ENCODE measurements at regions not wholly inside any gene's neighbourhood (a gene's known extent, or its start where the extent isn't known, plus 50 kb on each side); places are given as distances from the start of the nearest gene placed in this dataset.
A peak's percentile ranks its signal among the peaks of the same experiment; 100 is the strongest.

GRCh38 chr11:92046103-92046502 is 178.5 kb upstream of the FAT3 start:
- Histone ChIP-seq H4K20me1 (ENCODE audit: insufficient read depth) (no peaks in the 10 kb centered on the region), H2AFZ (ENCODE audit: low read depth) (no peak overlapping the region), H3K9ac (no peak overlapping the region), H3K4me3 (ENCODE audit: low read depth in 2 of 2, low read length in 1 of 2) (no peak overlapping the region), H3K27me3 (ENCODE audit: insufficient read depth) (no peaks in the 10 kb centered on the region), H3F3A (replicated peaks; ENCODE audit: insufficient read depth) (peaks cover 7% of the 10 kb centered on the region), H3K9me3 (no peaks in the 10 kb centered on the region), H3K4me2 (no peak overlapping the region), H3K36me3 (replicated peaks in 1 of 2; ENCODE audit: control insufficient read depth in 1 of 2, insufficient read depth in 2 of 2, low read length in 1 of 2) (no peaks in the 10 kb centered on the region), H3K9me2 (no peaks in the 10 kb centered on the region), H3K27ac (ENCODE audit: low read depth in 2 of 2, low read length in 1 of 2) (no peak overlapping the region), H3K79me2 (ENCODE audit: insufficient read depth) (no peaks in the 10 kb centered on the region), H3K4me1 (ENCODE audit: control insufficient read depth in 1 of 2, insufficient read depth in 2 of 2, low read depth in 1 of 2, low read length in 1 of 2) (no peaks in the 10 kb centered on the region; a peak in 1 of 4 replicates)
- no peak for DNase-seq
- TF ChIP-seq GABPA (IDR thresholded peaks at IDR 0.05; ENCODE audit: low read depth), result no peak
- TF ChIP-seq NFIC (IDR thresholded peaks at IDR 0.05; ENCODE audit: borderline replicate concordance), result no peak
- no peak for TF ChIP-seq RXRA (IDR thresholded peaks at IDR 0.05; ENCODE audit: borderline replicate concordance, low read depth)
- TF ChIP-seq FOSL2 (IDR thresholded peaks at IDR 0.05; ENCODE audit: borderline replicate concordance, low read depth), result no peak
- no peak for TF ChIP-seq SIN3A (IDR thresholded peaks at IDR 0.05; ENCODE audit: borderline replicate concordance, low read depth, low read length)
- TF ChIP-seq EP300 (IDR thresholded peaks at IDR 0.05; ENCODE audit: borderline replicate concordance in 1 of 2, low read depth in 1 of 2, low read length in 1 of 2), result no peak
- TF ChIP-seq FOXJ3 (CRISPR knock-in tag; IDR thresholded peaks at IDR 0.05), result no peak
- no peak for TF ChIP-seq ELF1 (IDR thresholded peaks at IDR 0.05)
- TF ChIP-seq USF1 (IDR thresholded peaks at IDR 0.05; ENCODE audit: borderline replicate concordance, low read depth), result no peak
- TF ChIP-seq MXI1 (IDR thresholded peaks at IDR 0.05; ENCODE audit: low read depth, low read length), result no peak
- TF ChIP-seq RFX5 (IDR thresholded peaks at IDR 0.05; ENCODE audit: low read length), result no peak
- TF ChIP-seq ZBTB33 (IDR thresholded peaks at IDR 0.05; ENCODE audit: borderline replicate concordance, low read depth), result no peak
- TF ChIP-seq EZH2phosphoT487 (IDR thresholded peaks at IDR 0.05; ENCODE audit: borderline replicate concordance, low read depth), result no peak
- no peak for TF ChIP-seq TAF1 (IDR thresholded peaks at IDR 0.05; ENCODE audit: borderline replicate concordance, low read depth, low read length)
- CTCF ChIA-PET, result no interaction called here
- POLR2A ChIA-PET, result no interaction called here

- Histone ChIP-seq H3K27me3 (ENCODE audit: insufficient read depth) (no peaks in the 10 kb centered on the region), H3K9ac (no peak overlapping the region), H3K4me3 (ENCODE audit: low read depth in 2 of 2, low read length in 1 of 2) (no peak overlapping the region), H3F3A (replicated peaks; ENCODE audit: insufficient read depth) (peaks cover 7% of the 10 kb centered on the region), H3K79me2 (ENCODE audit: insufficient read depth) (no peaks in the 10 kb centered on the region), H3K9me2 (no peaks in the 10 kb centered on the region), H3K27ac (ENCODE audit: low read depth in 2 of 2, low read length in 1 of 2) (no peak overlapping the region), H3K36me3 (replicated peaks in 1 of 2; ENCODE audit: control insufficient read depth in 1 of 2, insufficient read depth in 2 of 2, low read length in 1 of 2) (no peaks in the 10 kb centered on the region), H3K4me2 (no peak overlapping the region), H2AFZ (ENCODE audit: low read depth) (0 out of 2 replicates have a peak overlapping the region, but pooled peaks have one; percentile 3), H3K4me1 (ENCODE audit: control insufficient read depth in 1 of 2, insufficient read depth in 2 of 2, low read depth in 1 of 2, low read length in 1 of 2) (no peaks in the 10 kb centered on the region), H4K20me1 (ENCODE audit: insufficient read depth) (no peaks in the 10 kb centered on the region), H3K9me3 (no peaks in the 10 kb centered on the region)
- no peak for DNase-seq
- POLR2A ChIA-PET, result no interaction called here
- CTCF ChIA-PET, result no interaction called here
- TF ChIP-seq RAD21 (IDR thresholded peaks at IDR 0.05; ENCODE audit: low read length) (no peak), EP300 (IDR thresholded peaks at IDR 0.05; ENCODE audit: borderline replicate concordance in 1 of 2, low read depth in 1 of 2, low read length in 1 of 2) (peak in 1 of 2 experiments; percentile 20; a peak in 1 of 4 replicates), RXRA (IDR thresholded peaks at IDR 0.05; ENCODE audit: borderline replicate concordance, low read depth) (0 out of 2 replicates have a peak, but pooled peaks have one; percentile 56), USF1 (IDR thresholded peaks at IDR 0.05; ENCODE audit: borderline replicate concordance, low read depth) (no peak), TCF12 (IDR thresholded peaks at IDR 0.05) (0 out of 2 replicates have a peak, but pooled peaks have one; percentile 7), PBX3 (IDR thresholded peaks at IDR 0.05) (0 out of 2 replicates have a peak, but pooled peaks have one; percentile 15), FOSL2 (IDR thresholded peaks at IDR 0.05; ENCODE audit: borderline replicate concordance, low read depth) (peak; percentile 17; the same call in 1 of the 2 replicates)
Observed at GRCh38 chr11:92045301-92045700, 179.3 kb upstream of the FAT3 start.

Data from SK-N-SH (cell line).